ENCODE measurements at regions not wholly inside any gene's neighbourhood (a gene's known extent, or its start where the extent isn't known, plus 50 kb on each side); places are given as distances from the start of the nearest gene placed in this dataset.

- Histone ChIP-seq H3K9me3 (no peaks in the 10 kb centered on the region), H3K36me3 (no peaks in the 10 kb centered on the region), H3K4me1 (no peaks in the 10 kb centered on the region), H3K27ac (no peak overlapping the region), H3K27me3 (no peaks in the 10 kb centered on the region), H3K9ac (ENCODE audit: low read depth in 2 of 2, low read length in 2 of 2) (no peak overlapping the region), H3K4me3 (no peak overlapping the region)
- no peak for DNase-seq
- TF ChIP-seq, protein P1, sequence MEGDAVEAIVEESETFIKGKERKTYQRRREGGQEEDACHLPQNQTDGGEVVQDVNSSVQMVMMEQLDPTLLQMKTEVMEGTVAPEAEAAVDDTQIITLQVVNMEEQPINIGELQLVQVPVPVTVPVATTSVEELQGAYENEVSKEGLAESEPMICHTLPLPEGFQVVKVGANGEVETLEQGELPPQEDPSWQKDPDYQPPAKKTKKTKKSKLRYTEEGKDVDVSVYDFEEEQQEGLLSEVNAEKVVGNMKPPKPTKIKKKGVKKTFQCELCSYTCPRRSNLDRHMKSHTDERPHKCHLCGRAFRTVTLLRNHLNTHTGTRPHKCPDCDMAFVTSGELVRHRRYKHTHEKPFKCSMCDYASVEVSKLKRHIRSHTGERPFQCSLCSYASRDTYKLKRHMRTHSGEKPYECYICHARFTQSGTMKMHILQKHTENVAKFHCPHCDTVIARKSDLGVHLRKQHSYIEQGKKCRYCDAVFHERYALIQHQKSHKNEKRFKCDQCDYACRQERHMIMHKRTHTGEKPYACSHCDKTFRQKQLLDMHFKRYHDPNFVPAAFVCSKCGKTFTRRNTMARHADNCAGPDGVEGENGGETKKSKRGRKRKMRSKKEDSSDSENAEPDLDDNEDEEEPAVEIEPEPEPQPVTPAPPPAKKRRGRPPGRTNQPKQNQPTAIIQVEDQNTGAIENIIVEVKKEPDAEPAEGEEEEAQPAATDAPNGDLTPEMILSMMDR (IDR thresholded peaks at IDR 0.05): no peak
- intact Hi-C loops (cut with DNase I): no loop called here
Observed at GRCh38 chr4:24666816-24667477, 82.6 kb upstream of the DHX15 start.

DNA sequence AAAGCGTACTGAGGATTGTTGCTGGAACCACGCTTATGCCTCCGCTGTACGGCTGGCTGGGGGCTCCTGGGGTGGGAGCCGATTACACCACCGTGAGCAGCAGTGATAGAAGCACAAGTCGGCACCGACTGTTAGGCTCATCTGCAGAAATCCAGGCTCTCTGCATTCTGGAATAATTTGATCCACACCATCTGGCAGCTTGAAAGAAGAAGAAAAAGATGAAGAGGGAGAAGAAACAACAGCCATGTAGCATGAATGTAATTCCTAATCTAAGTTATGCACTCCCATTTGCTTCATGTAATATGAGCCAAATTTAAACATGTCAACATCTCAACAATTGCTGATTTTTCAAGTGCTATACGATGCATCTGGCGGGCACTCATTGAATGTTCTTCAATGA lies 84.6 kb upstream of the DHX15 start:
- no peak overlapping the region for H3K9ac ChIP-seq (ENCODE audit: low read depth in 2 of 2, low read length in 2 of 2)
- no peak overlapping the region for H3K27ac ChIP-seq
- H3K4me3 ChIP-seq: no peak overlapping the region
- H3K36me3 ChIP-seq: no peaks in the 10 kb centered on the region
- H3K9me3 ChIP-seq: no peaks in the 10 kb centered on the region
- no peaks in the 10 kb centered on the region for H3K27me3 ChIP-seq
- intact Hi-C loops (cut with DNase I): no loop called here
- no peak for DNase-seq
- TF ChIP-seq, protein P1 (IDR thresholded peaks at IDR 0.05): no peak
- no peaks in the 10 kb centered on the region for H3K4me1 ChIP-seq

GRCh38 chr4:24669751-24670150 lies 85.4 kb upstream of the DHX15 start:
- no peak overlapping the region for H3K9ac ChIP-seq (ENCODE audit: low read depth in 2 of 2, low read length in 2 of 2)
- intact Hi-C loops (cut with DNase I): no loop called here

DNA sequence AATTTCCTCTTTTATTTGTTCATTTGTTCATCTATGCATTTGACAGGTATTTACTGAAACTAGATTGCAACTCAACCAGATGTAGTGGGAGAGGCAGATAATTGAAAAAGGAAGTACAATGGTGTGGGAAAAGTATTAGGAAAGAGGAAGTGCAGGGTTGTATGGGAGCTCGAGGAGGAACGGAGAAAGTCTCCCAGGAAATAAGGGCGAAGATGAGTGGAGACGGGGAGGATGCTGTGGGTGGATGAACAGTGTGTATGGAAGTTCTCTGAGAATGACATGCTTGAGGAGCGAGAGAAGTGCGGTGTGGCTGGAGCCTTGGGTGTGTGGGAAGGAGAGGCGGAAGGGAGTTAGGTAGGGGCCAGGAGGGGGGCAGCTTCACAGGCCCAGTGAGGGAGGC lies 87.5 kb upstream of the DHX15 start:
- intact Hi-C loops (cut with DNase I): no loop called here
- no peaks in the 10 kb centered on the region for H3K9me3 ChIP-seq

More at GRCh38 chr4:24669751-24670150, 85.4 kb upstream of the DHX15 start:
- Histone ChIP-seq H3K4me1 (no peaks in the 10 kb centered on the region), H3K27ac (no peak overlapping the region), H3K4me3 (no peak overlapping the region), H3K27me3 (no peaks in the 10 kb centered on the region), H3K9me3 (no peaks in the 10 kb centered on the region), H3K36me3 (no peaks in the 10 kb centered on the region)
- no peak for DNase-seq
- TF ChIP-seq, protein P1 (IDR thresholded peaks at IDR 0.05): no peak

GRCh38 chr4:24672880-24673279 lies 88.5 kb upstream of the DHX15 start:
- intact Hi-C loops (cut with DNase I): no loop called here
- H3K27ac ChIP-seq: no peak overlapping the region
- no peak overlapping the region for H3K4me3 ChIP-seq
- no peaks in the 10 kb centered on the region for H3K36me3 ChIP-seq
- no peaks in the 10 kb centered on the region for H3K27me3 ChIP-seq
- no peak for DNase-seq
- no peaks in the 10 kb centered on the region for H3K9me3 ChIP-seq
- H3K4me1 ChIP-seq: no peaks in the 10 kb centered on the region
- TF ChIP-seq, protein P1 (IDR thresholded peaks at IDR 0.05): no peak
- H3K9ac ChIP-seq (ENCODE audit: low read depth in 2 of 2, low read length in 2 of 2): no peak overlapping the region

More for the DNA sequence above, 87.5 kb upstream of the DHX15 start:
- Histone ChIP-seq H3K36me3 (no peaks in the 10 kb centered on the region), H3K27ac (no peak overlapping the region), H3K9ac (ENCODE audit: low read depth in 2 of 2, low read length in 2 of 2) (no peak overlapping the region), H3K4me3 (no peak overlapping the region), H3K4me1 (no peaks in the 10 kb centered on the region), H3K27me3 (no peaks in the 10 kb centered on the region)
- DNase-seq: no peak
- TF ChIP-seq, protein P1 (IDR thresholded peaks at IDR 0.05): no peak

All from colonic mucosa (tissue), 4 donors.